Calu3 (cell line): ENCODE measurements at regions not wholly inside any gene's neighbourhood (a gene's known extent, or its start where the extent isn't known, plus 50 kb on each side); places are given as distances from the start of the nearest gene placed in this dataset.

Experiments used
- BruUV-seq: library from RNA; stranded (reverse); fragments of 400-500 nt; replicated peaks from 2 replicates; lab custom pipeline; 2021; lab: Mats Ljungman, UMichigan
- CTCF ChIA-PET: fragments of 300-600 bp; sonication (Branson Sonifier 250); formaldehyde crosslinking; loops from one replicate; lab custom pipeline; 2022; ENCODE audit warnings: antibody characterized with exemption; lab: Charles Lee
- DNase-seq: peaks from one replicate; pipeline ENCODE4 v3.0.0; 2022
- H3K27ac Mint-ChIP-seq: one replicate; pipeline ENCODE4 v1.8.0; 2022; ENCODE audit warnings: mixed read lengths; ENCODE audit not compliant: unreplicated experiment
- H3K27me3 Mint-ChIP-seq: one replicate; pipeline ENCODE4 v1.8.0; 2022; ENCODE audit warnings: mixed read lengths; ENCODE audit not compliant: unreplicated experiment
- H3K36me3 Mint-ChIP-seq: one replicate; pipeline ENCODE4 v1.8.0; 2022; ENCODE audit warnings: mild to moderate bottlenecking, moderate library complexity, mixed read lengths; ENCODE audit not compliant: insufficient read depth, unreplicated experiment
- H3K4me1 Mint-ChIP-seq: one replicate; pipeline ENCODE4 v1.8.0; 2022; ENCODE audit warnings: mild to moderate bottlenecking, low read depth, mixed read lengths; ENCODE audit not compliant: unreplicated experiment
- H3K4me3 Mint-ChIP-seq: one replicate; pipeline ENCODE4 v1.8.0; 2022; ENCODE audit warnings: mild to moderate bottlenecking, low read depth, moderate library complexity, mixed read lengths; ENCODE audit not compliant: unreplicated experiment
- H3K9me3 Mint-ChIP-seq: one replicate; pipeline ENCODE4 v1.8.0; 2022; ENCODE audit warnings: low read depth, mixed read lengths; ENCODE audit not compliant: unreplicated experiment
- CTCF ChIP-seq: fragments of 200-600 bp; IDR thresholded peaks from one replicate; pipeline ENCODE4 v1.8.0; 2022; ENCODE audit warnings: antibody characterized with exemption; ENCODE audit not compliant: unreplicated experiment
- intact Hi-C: fragments of 100-400 bp; cut with micrococcal nuclease; formaldehyde crosslinking; loops from one replicate; pipeline ENCODE4 v1.10.0; 2022; ENCODE audit not compliant: unreplicated experiment

GRCh38 chr15:39301589-39301999 is 279.3 kb upstream of the THBS1 start:
- no peak for DNase-seq
- intact Hi-C loops: no loop called here
- H3K4me1 Mint-ChIP-seq: peaks cover 17% of the 10 kb centered on the region

GRCh38 chr15:39302936-39303335 is 277.9 kb upstream of the THBS1 start:
- DNase-seq: no peak
- no TSS peak for BruUV-seq
- H3K27ac Mint-ChIP-seq: no peak overlapping the region
- H3K4me3 Mint-ChIP-seq: no peak overlapping the region
- CTCF ChIA-PET: interaction anchor here (0.8 kb wide), 1 partner anchor 249 kb away, joined by 3 read pairs; no protein-coding TSS in a partner anchor
- peaks cover 17% of the 10 kb centered on the region for H3K4me1 Mint-ChIP-seq
- intact Hi-C loops: no loop called here
- peaks cover 3% of the 10 kb centered on the region for H3K9me3 Mint-ChIP-seq
- H3K27me3 Mint-ChIP-seq: no peaks in the 10 kb centered on the region
- TF ChIP-seq CTCF: no peak
- H3K36me3 Mint-ChIP-seq: no peaks in the 10 kb centered on the region

More at GRCh38 chr15:39301589-39301999, 279.3 kb upstream of the THBS1 start:
- no peaks in the 10 kb centered on the region for H3K36me3 Mint-ChIP-seq
- H3K27ac Mint-ChIP-seq: no peak overlapping the region
- CTCF ChIA-PET: no interaction called here
- H3K27me3 Mint-ChIP-seq: no peaks in the 10 kb centered on the region
- BruUV-seq: no TSS peak
- H3K4me3 Mint-ChIP-seq: no peak overlapping the region
- peaks cover 3% of the 10 kb centered on the region for H3K9me3 Mint-ChIP-seq
- no peak for TF ChIP-seq CTCF

GRCh38 chr15:39304201-39304841 is 276.6 kb upstream of the THBS1 start:
- DNase-seq: no peak
- H3K9me3 Mint-ChIP-seq: peaks cover 3% of the 10 kb centered on the region
- H3K4me3 Mint-ChIP-seq: no peak overlapping the region
- peaks cover 17% of the 10 kb centered on the region for H3K4me1 Mint-ChIP-seq
- no peak for TF ChIP-seq CTCF
- H3K27me3 Mint-ChIP-seq: no peaks in the 10 kb centered on the region
- H3K27ac Mint-ChIP-seq: no peak overlapping the region
- CTCF ChIA-PET: no interaction called here
- BruUV-seq: no TSS peak
- intact Hi-C loops: no loop called here
- no peaks in the 10 kb centered on the region for H3K36me3 Mint-ChIP-seq

- CTCF ChIA-PET: no interaction called here
- TF ChIP-seq CTCF: no peak
- H3K36me3 Mint-ChIP-seq: no peaks in the 10 kb centered on the region
- no peak for DNase-seq
- no peak overlapping the region for H3K4me3 Mint-ChIP-seq
- no TSS peak for BruUV-seq
- intact Hi-C loops: no loop called here
- H3K9me3 Mint-ChIP-seq: peaks cover under 1% of the 10 kb centered on the region
- H3K27ac Mint-ChIP-seq: no peak overlapping the region
- peaks cover 12% of the 10 kb centered on the region for H3K4me1 Mint-ChIP-seq
- no peaks in the 10 kb centered on the region for H3K27me3 Mint-ChIP-seq
Observed at GRCh38 chr15:39304931-39305728, 275.7 kb upstream of the THBS1 start.
